Left lung (tissue), 4 donors: ENCODE measurements at regions not wholly inside any gene's neighbourhood (a gene's known extent, or its start where the extent isn't known, plus 50 kb on each side); places are given as distances from the start of the nearest gene placed in this dataset.

ENCODE experiments used
- ATAC-seq: fragments of 200-7000 bp; cut with Tn5 transposase; one replicate; pipeline ENCODE4 v1.9.1; 2020; ENCODE audit warnings: moderate library complexity
- DNase-seq, 4 donors: peaks; one replicate each; pipeline ENCODE4 v3.0.0-alpha.2; 2013 to 2020
- H3K27ac ChIP-seq, 2 donors: fragments of 200-600 bp; sonication (generic) in 1 of 2; one replicate each; pipeline versions ENCODE4 v1.5.0 to v1.8.0; 2020 to 2021
- H3K27me3 ChIP-seq, 2 donors: fragments of 200-600 bp; sonication (generic) in 1 of 2; one replicate each; pipeline versions ENCODE4 v1.5.0 to v1.8.0; 2020 to 2021
- H3K36me3 ChIP-seq, 2 donors: fragments of 200-600 bp; sonication (generic) in 1 of 2; one replicate each; pipeline versions ENCODE4 v1.5.0 to v1.8.0; 2020 to 2021
- H3K4me1 ChIP-seq, 2 donors: fragments of 200-600 bp; one replicate each; pipeline ENCODE4 v1.8.0; 2021
- H3K4me3 ChIP-seq, 2 donors: fragments of 200-600 bp; sonication (generic) in 1 of 2; one replicate each; pipeline versions ENCODE4 v1.5.0 to v1.8.0; 2020 to 2021; ENCODE audit warnings: mild to moderate bottlenecking in 1 of 2
- H3K9me3 ChIP-seq, 2 donors: fragments of 200-600 bp; sonication (generic) in 1 of 2; one replicate each; pipeline versions ENCODE4 v1.5.0 to v1.8.0; 2020 to 2021
- intact Hi-C, 2 donors: fragments of 100-400 bp; cut with DNase I; formaldehyde crosslinking; loops; one replicate each; pipeline versions ENCODE4 v1.11.2 to v1.14.2; 2022
- TF ChIP-seq, protein P1 (sequence below), 2 donors: fragments of 200-600 bp; sonication (generic) in 1 of 2; IDR thresholded peaks; one replicate each; pipeline versions ENCODE4 v1.5.0 to v1.8.0; 2021; ENCODE audit warnings: antibody characterized with exemption in 2 of 2
- donor health status: DM: no; HTN: yes; CAD: no.
- donor health status: DM: no; HTN: no; CAD: no.

GRCh38 chr2:76391678-76392077 lies 681.0 kb upstream of the GCFC2 start:
- no peak overlapping the region for H3K27ac ChIP-seq
- no peaks in the 10 kb centered on the region for H3K9me3 ChIP-seq
- ATAC-seq (no peak), DNase-seq (peak in 1 of 4 donors; percentile 18)
- intact Hi-C loops, result no loop called here
- no peaks in the 10 kb centered on the region for H3K4me1 ChIP-seq
- no peaks in the 10 kb centered on the region for H3K36me3 ChIP-seq
- no peak overlapping the region for H3K4me3 ChIP-seq
- TF ChIP-seq, protein P1, sequence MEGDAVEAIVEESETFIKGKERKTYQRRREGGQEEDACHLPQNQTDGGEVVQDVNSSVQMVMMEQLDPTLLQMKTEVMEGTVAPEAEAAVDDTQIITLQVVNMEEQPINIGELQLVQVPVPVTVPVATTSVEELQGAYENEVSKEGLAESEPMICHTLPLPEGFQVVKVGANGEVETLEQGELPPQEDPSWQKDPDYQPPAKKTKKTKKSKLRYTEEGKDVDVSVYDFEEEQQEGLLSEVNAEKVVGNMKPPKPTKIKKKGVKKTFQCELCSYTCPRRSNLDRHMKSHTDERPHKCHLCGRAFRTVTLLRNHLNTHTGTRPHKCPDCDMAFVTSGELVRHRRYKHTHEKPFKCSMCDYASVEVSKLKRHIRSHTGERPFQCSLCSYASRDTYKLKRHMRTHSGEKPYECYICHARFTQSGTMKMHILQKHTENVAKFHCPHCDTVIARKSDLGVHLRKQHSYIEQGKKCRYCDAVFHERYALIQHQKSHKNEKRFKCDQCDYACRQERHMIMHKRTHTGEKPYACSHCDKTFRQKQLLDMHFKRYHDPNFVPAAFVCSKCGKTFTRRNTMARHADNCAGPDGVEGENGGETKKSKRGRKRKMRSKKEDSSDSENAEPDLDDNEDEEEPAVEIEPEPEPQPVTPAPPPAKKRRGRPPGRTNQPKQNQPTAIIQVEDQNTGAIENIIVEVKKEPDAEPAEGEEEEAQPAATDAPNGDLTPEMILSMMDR (IDR thresholded peaks at IDR 0.05), result no peak
- H3K27me3 ChIP-seq, result no peaks in the 10 kb centered on the region

- Histone ChIP-seq H3K4me1 (no peaks in the 10 kb centered on the region), H3K36me3 (no peaks in the 10 kb centered on the region), H3K9me3 (no peaks in the 10 kb centered on the region), H3K27me3 (no peaks in the 10 kb centered on the region), H3K27ac (no peak overlapping the region), H3K4me3 (no peak overlapping the region)
- DNase-seq, result no peak
- TF ChIP-seq, protein P1 (IDR thresholded peaks at IDR 0.05), result no peak
- intact Hi-C loops, result no loop called here
- no peak for ATAC-seq
Observed at GRCh38 chr2:76387294-76387693, 676.6 kb upstream of the GCFC2 start.

DNA sequence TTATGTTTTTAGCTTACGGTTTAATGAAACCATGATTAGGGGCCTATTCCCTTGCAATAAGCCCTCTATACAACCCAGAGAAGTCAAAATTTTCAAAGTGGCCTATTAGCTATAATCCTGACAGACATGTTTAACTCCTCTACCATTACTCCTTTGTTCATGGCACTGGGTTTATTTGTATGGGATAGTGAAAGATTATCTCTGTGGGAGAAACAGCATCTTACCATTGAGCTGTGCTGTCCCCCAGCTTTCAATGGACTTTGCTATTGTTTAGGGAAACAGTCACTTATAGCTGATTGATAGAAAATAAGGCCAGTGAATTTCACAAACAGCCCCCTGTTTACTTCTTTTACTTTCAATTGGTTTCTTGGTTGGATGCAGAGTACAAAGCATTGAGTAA lies 675.2 kb upstream of the GCFC2 start:
- intact Hi-C loops, result no loop called here

GRCh38 chr2:76381624-76382023 lies 670.9 kb upstream of the GCFC2 start:
- no peak overlapping the region for H3K4me3 ChIP-seq
- H3K27ac ChIP-seq, result no peak overlapping the region
- intact Hi-C loops, result no loop called here
- TF ChIP-seq, protein P1 (IDR thresholded peaks at IDR 0.05), result no peak
- no peaks in the 10 kb centered on the region for H3K9me3 ChIP-seq
- no peaks in the 10 kb centered on the region for H3K36me3 ChIP-seq
- DNase-seq (no peak), ATAC-seq (no peak)
- no peaks in the 10 kb centered on the region for H3K4me1 ChIP-seq
- H3K27me3 ChIP-seq, result no peaks in the 10 kb centered on the region

More for the DNA sequence above, 675.2 kb upstream of the GCFC2 start:
- Histone ChIP-seq H3K27ac (no peak overlapping the region), H3K9me3 (no peaks in the 10 kb centered on the region), H3K4me1 (no peaks in the 10 kb centered on the region), H3K36me3 (no peaks in the 10 kb centered on the region), H3K27me3 (no peaks in the 10 kb centered on the region), H3K4me3 (no peak overlapping the region)
- DNase-seq (no peak), ATAC-seq (no peak)
- TF ChIP-seq, protein P1 (IDR thresholded peaks at IDR 0.05), result no peak

DNA sequence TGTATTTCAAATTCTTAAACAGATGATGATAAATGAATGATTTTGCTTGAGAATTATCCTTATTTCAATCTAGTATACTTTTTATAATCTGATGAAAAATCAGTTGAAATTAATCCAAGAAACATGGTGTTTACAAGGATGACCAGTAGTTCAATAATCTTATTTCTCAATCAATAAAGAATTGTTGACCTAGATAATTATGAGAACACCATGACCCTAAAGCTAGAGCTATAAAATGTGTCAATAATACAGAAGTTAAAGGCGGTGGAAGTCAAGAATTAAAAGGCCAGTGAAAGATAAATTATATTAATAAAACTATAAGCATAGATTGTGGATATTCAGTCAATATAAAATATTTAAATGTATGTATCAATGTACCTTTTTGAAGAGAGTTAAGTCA lies 667.4 kb upstream of the GCFC2 start:
- ATAC-seq (no peak), DNase-seq (no peak)
- no peak overlapping the region for H3K27ac ChIP-seq

More for the DNA sequence above, 667.4 kb upstream of the GCFC2 start:
- TF ChIP-seq, protein P1 (IDR thresholded peaks at IDR 0.05), result no peak
- H3K27me3 ChIP-seq, result no peaks in the 10 kb centered on the region
- no peaks in the 10 kb centered on the region for H3K9me3 ChIP-seq
- no peak overlapping the region for H3K4me3 ChIP-seq
- intact Hi-C loops, result no loop called here
- H3K36me3 ChIP-seq, result no peaks in the 10 kb centered on the region
- H3K4me1 ChIP-seq, result no peaks in the 10 kb centered on the region
